ENCODE measurements at regions not wholly inside any gene's neighbourhood (a gene's known extent, or its start where the extent isn't known, plus 50 kb on each side); places are given as distances from the start of the nearest gene placed in this dataset.

GRCh38 chrX:126985981-126986380 lies 166.5 kb downstream of the PRR32 start:
- TF ChIP-seq, protein P1, sequence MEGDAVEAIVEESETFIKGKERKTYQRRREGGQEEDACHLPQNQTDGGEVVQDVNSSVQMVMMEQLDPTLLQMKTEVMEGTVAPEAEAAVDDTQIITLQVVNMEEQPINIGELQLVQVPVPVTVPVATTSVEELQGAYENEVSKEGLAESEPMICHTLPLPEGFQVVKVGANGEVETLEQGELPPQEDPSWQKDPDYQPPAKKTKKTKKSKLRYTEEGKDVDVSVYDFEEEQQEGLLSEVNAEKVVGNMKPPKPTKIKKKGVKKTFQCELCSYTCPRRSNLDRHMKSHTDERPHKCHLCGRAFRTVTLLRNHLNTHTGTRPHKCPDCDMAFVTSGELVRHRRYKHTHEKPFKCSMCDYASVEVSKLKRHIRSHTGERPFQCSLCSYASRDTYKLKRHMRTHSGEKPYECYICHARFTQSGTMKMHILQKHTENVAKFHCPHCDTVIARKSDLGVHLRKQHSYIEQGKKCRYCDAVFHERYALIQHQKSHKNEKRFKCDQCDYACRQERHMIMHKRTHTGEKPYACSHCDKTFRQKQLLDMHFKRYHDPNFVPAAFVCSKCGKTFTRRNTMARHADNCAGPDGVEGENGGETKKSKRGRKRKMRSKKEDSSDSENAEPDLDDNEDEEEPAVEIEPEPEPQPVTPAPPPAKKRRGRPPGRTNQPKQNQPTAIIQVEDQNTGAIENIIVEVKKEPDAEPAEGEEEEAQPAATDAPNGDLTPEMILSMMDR (conservative IDR thresholded peaks at IDR 0.05): no peak
- no peak for TF ChIP-seq EZH2 (IDR thresholded peaks at IDR 0.05; ENCODE audit: low read depth)
